NT2/D1 (cell line): ENCODE measurements at regions not wholly inside any gene's neighbourhood (a gene's known extent, or its start where the extent isn't known, plus 50 kb on each side); places are given as distances from the start of the nearest gene placed in this dataset.

Source experiments
- SUZ12 ChIP-seq: IDR thresholded peaks from 2 replicates; pipeline ENCODE4 v1.6.1; 2011; ENCODE audit not compliant: insufficient read length, insufficient read depth; ENCODE audit errors: extremely low read depth
- YY1 ChIP-seq: IDR thresholded peaks from 2 replicates; pipeline ENCODE4 v1.6.1; 2011; ENCODE audit not compliant: insufficient read length, insufficient read depth

GRCh38 chr3:96201463-96201862, 612.9 kb upstream of the EPHA6 start:
- TF ChIP-seq YY1 (no peak), SUZ12 (no peak)
